ENCODE measurements at regions not wholly inside any gene's neighbourhood (a gene's known extent, or its start where the extent isn't known, plus 50 kb on each side); places are given as distances from the start of the nearest gene placed in this dataset.

GRCh38 chr2:45330108-45330507 is 281.0 kb downstream of the SRBD1 start:
- Mint-ChIP-seq H3K36me3 (ENCODE audit: low read depth) (no peaks in the 10 kb centered on the region), H3K27me3 (ENCODE audit: low read depth) (peaks cover 18% of the 10 kb centered on the region), H3K4me1 (peaks cover 21% of the 10 kb centered on the region), H3K27ac (no peak overlapping the region), H3K9me3 (peaks cover 2% of the 10 kb centered on the region), H3K4me3 (no peak overlapping the region)
- no peak for TF ChIP-seq CTCF (IDR thresholded peaks at IDR 0.05; ENCODE audit: unreplicated experiment in 3 of 3)

DNA sequence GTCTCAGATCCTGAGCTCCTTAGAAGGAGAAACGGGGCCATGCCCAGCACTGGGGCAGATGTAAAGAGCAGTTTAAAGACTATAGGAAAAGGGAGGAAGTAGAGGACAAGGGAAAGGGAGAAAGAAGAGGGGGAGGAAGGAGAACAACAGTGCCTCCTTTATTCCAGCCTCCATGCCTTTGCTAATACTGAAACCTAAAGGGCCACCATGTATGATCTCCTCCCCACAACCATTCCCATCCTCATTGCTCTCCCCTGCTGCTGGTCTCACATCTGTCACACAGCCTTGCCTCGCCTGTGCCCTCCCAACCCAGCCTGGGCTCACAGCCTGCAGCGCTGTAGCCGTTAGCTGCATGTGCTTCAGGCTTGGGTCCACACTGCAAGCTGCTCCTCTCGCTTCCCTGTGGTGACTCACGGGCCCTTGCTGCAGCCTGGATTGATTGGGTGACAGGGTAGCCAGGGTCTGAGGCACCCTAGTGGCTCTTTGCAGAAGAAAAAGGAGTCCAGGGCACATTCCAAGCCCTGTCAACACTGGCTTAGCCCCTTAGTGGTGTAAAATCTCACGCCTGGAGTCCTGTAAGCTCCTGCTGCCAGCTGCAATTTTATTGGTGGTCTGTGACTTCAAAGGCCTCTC is 281.9 kb downstream of the SRBD1 start:
- Mint-ChIP-seq H3K27me3 (ENCODE audit: low read depth) (peaks cover 17% of the 10 kb centered on the region), H3K27ac (peak overlapping the region in 1 of 3 experiments; percentile 21), H3K9me3 (peaks cover 4% of the 10 kb centered on the region), H3K36me3 (ENCODE audit: low read depth) (no peaks in the 10 kb centered on the region), H3K4me1 (peaks cover 21% of the 10 kb centered on the region), H3K4me3 (no peak overlapping the region)
- no peak for TF ChIP-seq CTCF (IDR thresholded peaks at IDR 0.05; ENCODE audit: unreplicated experiment in 3 of 3)

DNA sequence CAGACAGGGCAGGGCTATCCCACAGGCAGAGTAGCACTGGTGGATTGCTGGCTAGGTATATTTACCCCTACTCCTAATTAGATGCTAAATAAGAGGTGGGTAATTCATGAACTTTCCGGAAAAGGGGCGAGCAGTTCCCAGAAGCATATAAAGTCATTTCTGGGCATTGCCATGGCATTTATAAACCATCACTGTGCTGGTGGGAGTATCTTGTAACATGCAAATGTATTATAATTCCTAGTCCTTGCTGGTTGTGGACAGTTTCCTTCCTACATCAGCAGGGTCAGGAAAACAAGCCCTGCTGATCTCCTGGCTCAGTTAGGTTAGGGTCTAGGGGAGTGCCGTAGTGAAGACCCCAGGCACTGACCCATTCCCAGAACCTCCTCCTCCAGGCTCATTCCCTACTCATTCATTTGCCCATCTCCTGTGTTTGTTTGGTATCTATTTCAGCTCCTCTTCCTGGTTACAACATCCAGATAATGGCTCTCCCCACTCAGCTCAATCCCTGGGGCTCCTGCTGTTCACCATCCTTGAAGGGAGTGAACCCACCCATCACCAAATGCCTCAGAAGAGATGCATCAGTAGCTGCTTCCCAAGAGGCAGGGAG is 282.7 kb downstream of the SRBD1 start:
- Mint-ChIP-seq H3K27ac (no peak overlapping the region), H3K27me3 (ENCODE audit: low read depth) (peaks cover 13% of the 10 kb centered on the region), H3K4me3 (no peak overlapping the region), H3K36me3 (ENCODE audit: low read depth) (peaks cover 4% of the 10 kb centered on the region), H3K9me3 (peaks cover 12% of the 10 kb centered on the region), H3K4me1 (peaks cover 18% of the 10 kb centered on the region)
- no peak for TF ChIP-seq CTCF (IDR thresholded peaks at IDR 0.05; ENCODE audit: unreplicated experiment in 3 of 3)

DNA sequence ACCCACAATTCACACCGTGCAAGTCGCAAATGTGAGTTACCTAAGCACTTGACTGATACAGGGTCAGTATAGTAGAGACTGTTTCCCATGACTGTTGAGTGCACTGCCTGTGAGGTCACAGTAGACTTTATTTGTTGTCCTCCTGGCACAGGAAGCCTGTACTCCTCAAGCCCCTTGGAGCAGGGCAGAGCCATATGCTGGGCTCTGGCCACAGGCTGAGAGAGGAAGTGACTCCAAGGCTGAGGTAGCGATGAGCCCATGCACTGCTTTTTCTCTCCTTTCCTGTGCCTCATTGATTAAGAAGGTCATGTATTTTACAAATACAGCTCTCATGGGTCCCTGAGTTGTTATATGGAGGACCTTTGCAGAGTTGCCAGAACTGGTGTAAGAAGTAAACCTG is 287.7 kb downstream of the SRBD1 start:
- H3K27me3 Mint-ChIP-seq (ENCODE audit: low read depth), result peaks cover 9% of the 10 kb centered on the region

DNA sequence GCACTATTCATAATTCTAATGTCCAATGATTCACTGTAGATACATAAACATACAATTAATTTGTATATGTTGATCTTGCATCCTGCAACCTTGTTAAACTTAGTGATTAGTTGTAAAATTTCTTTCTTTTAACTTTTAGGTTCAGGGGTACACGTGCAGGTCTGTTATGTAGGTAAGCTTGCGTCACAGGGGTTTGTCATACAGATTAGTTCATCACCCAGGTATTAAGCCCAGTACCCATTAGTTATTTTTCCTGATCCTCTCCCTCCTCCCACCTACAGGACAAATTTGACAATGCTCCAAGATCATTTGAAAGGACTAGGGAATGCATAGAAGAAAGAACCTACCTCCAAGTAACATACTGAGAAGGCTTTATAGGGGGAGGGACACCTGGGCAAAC is 290.1 kb downstream of the SRBD1 start:
- Mint-ChIP-seq H3K4me1 (no peaks in the 10 kb centered on the region), H3K4me3 (no peak overlapping the region), H3K27me3 (ENCODE audit: low read depth) (peaks cover 5% of the 10 kb centered on the region), H3K36me3 (ENCODE audit: low read depth) (peaks cover 4% of the 10 kb centered on the region), H3K9me3 (peaks cover 17% of the 10 kb centered on the region), H3K27ac (no peak overlapping the region)
- TF ChIP-seq CTCF (IDR thresholded peaks at IDR 0.05; ENCODE audit: unreplicated experiment in 3 of 3), result no peak

More for the DNA sequence above, 287.7 kb downstream of the SRBD1 start:
- no peaks in the 10 kb centered on the region for H3K4me1 Mint-ChIP-seq
- no peak overlapping the region for H3K4me3 Mint-ChIP-seq
- peaks cover 4% of the 10 kb centered on the region for H3K36me3 Mint-ChIP-seq (ENCODE audit: low read depth)
- no peak overlapping the region for H3K27ac Mint-ChIP-seq
- no peak for TF ChIP-seq CTCF (IDR thresholded peaks at IDR 0.05; ENCODE audit: unreplicated experiment in 3 of 3)
- peaks cover 18% of the 10 kb centered on the region for H3K9me3 Mint-ChIP-seq

All from nephron (organoid).